ENCODE measurements at regions not wholly inside any gene's neighbourhood (a gene's known extent, or its start where the extent isn't known, plus 50 kb on each side); places are given as distances from the start of the nearest gene placed in this dataset.

GRCh38 chr11:15884777-15885540, 471.4 kb downstream of the SOX6 start:
- Histone ChIP-seq H3K4me1 (ENCODE audit: insufficient read depth, low read length) (no peaks in the 10 kb centered on the region), H3K23ac (ENCODE audit: insufficient read length, low read depth, low read length) (no peak overlapping the region), H3K27ac (ENCODE audit: insufficient read length, low read depth, low read length) (no peak overlapping the region), H3K9ac (ENCODE audit: extremely low read depth, insufficient read length, low read length) (no peak overlapping the region), H2BK12ac (ENCODE audit: insufficient read length, low read depth, low read length) (no peak overlapping the region), H4K5ac (ENCODE audit: insufficient read length, low read depth, low read length) (no peak overlapping the region), H3K79me1 (ENCODE audit: insufficient read depth, low read depth, low read length, poor library complexity, severe bottlenecking) (no peaks in the 10 kb centered on the region), H3K14ac (ENCODE audit: insufficient read depth, low read length) (no peak overlapping the region), H2BK15ac (ENCODE audit: low read depth, low read length) (no peak overlapping the region), H4K8ac (replicated peaks; ENCODE audit: insufficient read length, low read depth, low read length) (no peak overlapping the region), H4K91ac (ENCODE audit: insufficient read length, low read depth, low read length) (no peak overlapping the region), H3K27me3 (ENCODE audit: insufficient read depth, low read length) (no peaks in the 10 kb centered on the region), H2BK5ac (ENCODE audit: insufficient read length, low read length) (no peak overlapping the region), H3T11ph (ENCODE audit: low read length) (no peak overlapping the region), H3K4me2 (ENCODE audit: insufficient read depth, insufficient read length, low read length) (no peak overlapping the region), H2BK120ac (ENCODE audit: low read depth, low read length, poor library complexity, severe bottlenecking) (no peak overlapping the region), H3K9me3 (ENCODE audit: control insufficient read depth, low read depth, low read length) (no peaks in the 10 kb centered on the region), H2AK5ac (ENCODE audit: insufficient read length, low read length) (no peak overlapping the region), H3K56ac (ENCODE audit: insufficient read length, low read depth, low read length) (no peak overlapping the region), H4K20me1 (ENCODE audit: control insufficient read depth, insufficient read depth, insufficient read length) (no peaks in the 10 kb centered on the region), H2AFZ (ENCODE audit: low read length) (no peak overlapping the region), H3K23me2 (ENCODE audit: insufficient read length, low read depth, low read length, poor library complexity, severe bottlenecking) (no peaks in the 10 kb centered on the region), H3K79me2 (ENCODE audit: insufficient read depth, low read length) (no peaks in the 10 kb centered on the region), H3K4ac (ENCODE audit: low read depth, low read length) (no peak overlapping the region), H3K18ac (ENCODE audit: insufficient read length, low read depth, low read length) (no peak overlapping the region), H2BK20ac (ENCODE audit: low read depth, low read length, poor library complexity, severe bottlenecking) (no peak overlapping the region)
- no peak for TF ChIP-seq CTCF (conservative IDR thresholded peaks at IDR 0.05)
- peaks cover 6% of the 10 kb centered on the region in 2 experiments; a peak in 3 of 4 replicates for H3K4me1 Mint-ChIP-seq
- DNase-seq, result no peak
- H3K4me3 Mint-ChIP-seq, result no peak overlapping the region
- H3K36me3 Mint-ChIP-seq (ENCODE audit: insufficient read depth in 1 of 3, low read depth in 3 of 3), result no peaks in the 10 kb centered on the region
- no CpG with 5 or more reads among the region's 6 CpGs for WGBS (ENCODE audit: extremely low coverage, insufficient read length, low lambda C conversion rate)
- H3K27ac Mint-ChIP-seq, result no peak overlapping the region
- no peaks in the 10 kb centered on the region; a peak in 1 of 5 replicates for H3K9me3 Mint-ChIP-seq
- H3K27me3 Mint-ChIP-seq (ENCODE audit: low read depth), result peaks cover 8% of the 10 kb centered on the region

Data from H9 (cell line).